ENCODE measurements at regions not wholly inside any gene's neighbourhood (a gene's known extent, or its start where the extent isn't known, plus 50 kb on each side); places are given as distances from the start of the nearest gene placed in this dataset.

DNA sequence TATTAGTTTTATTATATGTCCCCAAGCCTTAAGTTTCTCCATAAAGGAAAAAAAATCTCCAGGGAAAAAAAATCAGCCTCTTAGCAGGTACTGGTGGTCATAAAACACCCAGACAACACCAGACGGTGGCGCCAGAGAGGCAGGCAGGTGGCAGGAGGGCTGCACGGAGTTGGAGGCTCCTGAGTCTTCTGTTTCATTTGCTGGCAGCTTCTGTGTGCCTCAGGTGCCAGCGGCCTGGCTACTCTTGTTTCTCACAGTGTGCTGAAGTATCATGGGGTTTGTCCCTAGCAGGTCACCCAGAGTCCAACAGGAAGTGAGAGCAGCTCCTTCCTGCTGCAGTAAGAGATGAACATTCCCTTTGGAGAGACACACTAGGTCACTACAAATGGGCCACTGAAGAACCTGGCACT lies 123.3 kb upstream of the GADD45A start:
- TF ChIP-seq POLR2A (IDR thresholded peaks at IDR 0.05), result no peak
- TF ChIP-seq, protein P1, sequence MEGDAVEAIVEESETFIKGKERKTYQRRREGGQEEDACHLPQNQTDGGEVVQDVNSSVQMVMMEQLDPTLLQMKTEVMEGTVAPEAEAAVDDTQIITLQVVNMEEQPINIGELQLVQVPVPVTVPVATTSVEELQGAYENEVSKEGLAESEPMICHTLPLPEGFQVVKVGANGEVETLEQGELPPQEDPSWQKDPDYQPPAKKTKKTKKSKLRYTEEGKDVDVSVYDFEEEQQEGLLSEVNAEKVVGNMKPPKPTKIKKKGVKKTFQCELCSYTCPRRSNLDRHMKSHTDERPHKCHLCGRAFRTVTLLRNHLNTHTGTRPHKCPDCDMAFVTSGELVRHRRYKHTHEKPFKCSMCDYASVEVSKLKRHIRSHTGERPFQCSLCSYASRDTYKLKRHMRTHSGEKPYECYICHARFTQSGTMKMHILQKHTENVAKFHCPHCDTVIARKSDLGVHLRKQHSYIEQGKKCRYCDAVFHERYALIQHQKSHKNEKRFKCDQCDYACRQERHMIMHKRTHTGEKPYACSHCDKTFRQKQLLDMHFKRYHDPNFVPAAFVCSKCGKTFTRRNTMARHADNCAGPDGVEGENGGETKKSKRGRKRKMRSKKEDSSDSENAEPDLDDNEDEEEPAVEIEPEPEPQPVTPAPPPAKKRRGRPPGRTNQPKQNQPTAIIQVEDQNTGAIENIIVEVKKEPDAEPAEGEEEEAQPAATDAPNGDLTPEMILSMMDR (IDR thresholded peaks at IDR 0.05), result peak; percentile 73 to 92 (median 84)
